Stimulated activated CD8-positive, alpha-beta memory T cell treated with anti-CD3 and anti-CD28 coated beads, Interleukin-4, amount 100 ng/mL, for 4 hours (primary cell): ENCODE measurements at regions not wholly inside any gene's neighbourhood (a gene's known extent, or its start where the extent isn't known, plus 50 kb on each side); places are given as distances from the start of the nearest gene placed in this dataset.

ENCODE experiments used
- DNase-seq, 2 donors: peaks; one replicate each; pipeline ENCODE4 v3.0.0-alpha.2; 2020; ENCODE audit warnings: low read depth in 2 of 2, low spot score in 1 of 2

GRCh38 chr5:174282391-174282790 lies 236.9 kb downstream of the NSG2 start:
- no peak for DNase-seq

DNA sequence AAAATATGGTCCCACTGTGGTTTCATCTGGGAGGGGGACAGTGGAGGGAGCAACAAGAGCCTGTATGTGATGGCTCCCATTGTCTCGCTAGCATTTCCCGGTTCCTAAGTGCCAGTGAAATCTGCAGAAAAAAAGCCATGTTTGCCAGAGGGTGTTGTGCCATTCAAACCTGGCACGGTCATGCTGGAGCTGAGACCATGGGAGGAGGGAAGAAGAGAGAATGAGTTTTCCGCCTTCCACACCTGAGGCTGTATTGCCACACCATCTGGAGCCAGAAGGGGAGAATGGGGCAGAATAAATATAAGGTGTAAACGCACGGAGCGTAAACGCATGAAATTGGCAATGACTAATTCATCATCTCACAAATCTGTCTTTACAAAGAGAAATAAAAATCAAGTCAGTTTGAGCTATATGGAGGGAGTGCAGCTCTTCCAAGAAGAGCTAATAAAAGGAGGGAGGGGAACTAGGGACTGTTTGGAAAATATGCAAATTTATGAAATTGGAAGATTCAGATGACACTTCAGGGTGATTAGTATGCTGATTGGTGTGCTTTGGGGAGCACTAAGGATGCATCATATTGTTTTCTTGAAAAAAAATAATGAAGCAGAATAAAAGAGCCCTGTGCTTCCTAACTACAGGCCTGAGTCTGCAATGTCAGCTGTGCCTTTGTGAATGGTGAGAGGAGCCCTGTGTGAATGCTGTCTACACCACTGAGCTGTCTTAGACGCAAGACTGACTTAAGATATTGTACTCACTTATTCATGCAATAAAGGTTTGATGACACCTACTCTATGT lies 237.9 kb downstream of the NSG2 start:
- no peak for DNase-seq

DNA sequence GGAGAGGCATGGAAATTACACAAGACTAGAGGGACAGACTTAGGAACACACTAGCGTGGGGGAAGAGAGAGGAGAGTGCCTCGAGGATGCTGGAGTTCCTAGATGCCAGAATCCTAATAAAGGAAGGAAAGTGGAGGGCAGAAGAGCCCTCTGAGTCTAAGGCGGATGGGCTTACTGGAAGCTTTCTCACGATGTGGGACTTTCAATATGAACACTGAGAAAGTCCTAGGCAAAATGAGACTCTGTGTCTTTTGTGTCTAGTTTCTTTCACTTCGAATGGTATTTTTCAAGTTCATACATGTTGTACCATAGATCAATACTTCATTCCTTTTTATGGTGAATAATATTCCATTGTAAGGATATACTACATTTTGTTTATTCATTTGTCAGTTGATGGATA lies 239.4 kb downstream of the NSG2 start:
- DNase-seq = no peak

DNA sequence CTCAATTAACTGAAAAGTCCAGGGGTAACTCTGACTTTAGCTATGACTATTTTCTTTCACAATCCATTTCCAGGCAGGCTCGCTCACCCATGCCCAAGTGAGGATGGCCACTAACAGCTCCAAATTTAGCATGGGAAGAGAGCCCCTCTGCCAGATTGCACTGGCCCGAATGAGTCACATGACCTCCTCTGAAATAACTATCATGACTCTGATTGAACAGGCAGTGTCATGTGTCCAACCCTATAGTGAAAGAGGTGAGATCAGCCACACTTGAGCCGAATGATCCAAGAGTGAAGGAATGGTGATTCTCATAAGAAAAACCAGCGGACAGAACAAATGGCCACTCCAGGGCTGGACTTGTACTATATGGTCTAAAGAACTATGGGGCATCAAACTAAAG lies 242.3 kb downstream of the NSG2 start:
- DNase-seq = no peak

- DNase-seq = no peak
Observed at GRCh38 chr5:174288439-174288838, 242.9 kb downstream of the NSG2 start.

- DNase-seq = no peak
Observed at GRCh38 chr5:174291162-174291561, 245.7 kb downstream of the NSG2 start.

GRCh38 chr5:174292348-174292747 lies 246.8 kb downstream of the NSG2 start:
- DNase-seq = no peak

- DNase-seq = no peak
Observed at GRCh38 chr5:174293006-174293405, 247.5 kb downstream of the NSG2 start.

DNA sequence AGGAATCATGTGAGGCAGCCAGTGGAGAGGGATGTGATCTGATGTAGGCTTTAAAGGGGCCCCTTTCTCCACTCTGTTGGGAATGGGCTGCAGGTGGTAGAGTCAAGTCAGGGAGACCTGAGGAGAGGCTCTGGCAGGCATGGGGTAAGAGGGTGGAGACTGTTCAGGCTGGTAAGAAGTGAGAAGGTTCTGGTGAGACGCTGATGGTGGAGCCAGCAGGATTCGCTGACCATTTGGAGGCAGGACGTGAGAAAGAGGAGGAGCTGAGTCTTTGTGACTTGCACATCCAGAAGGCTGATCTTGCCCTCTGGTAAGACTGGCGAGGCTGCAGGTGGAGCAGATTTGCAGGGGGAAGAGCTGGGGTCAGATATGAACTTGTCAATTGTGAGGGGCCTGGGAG lies 248.0 kb downstream of the NSG2 start:
- DNase-seq = no peak

- DNase-seq = no peak
Observed at GRCh38 chr5:174294891-174295620, 249.6 kb downstream of the NSG2 start.

GRCh38 chr5:174295702-174296436 lies 250.4 kb downstream of the NSG2 start:
- DNase-seq = no peak

DNA sequence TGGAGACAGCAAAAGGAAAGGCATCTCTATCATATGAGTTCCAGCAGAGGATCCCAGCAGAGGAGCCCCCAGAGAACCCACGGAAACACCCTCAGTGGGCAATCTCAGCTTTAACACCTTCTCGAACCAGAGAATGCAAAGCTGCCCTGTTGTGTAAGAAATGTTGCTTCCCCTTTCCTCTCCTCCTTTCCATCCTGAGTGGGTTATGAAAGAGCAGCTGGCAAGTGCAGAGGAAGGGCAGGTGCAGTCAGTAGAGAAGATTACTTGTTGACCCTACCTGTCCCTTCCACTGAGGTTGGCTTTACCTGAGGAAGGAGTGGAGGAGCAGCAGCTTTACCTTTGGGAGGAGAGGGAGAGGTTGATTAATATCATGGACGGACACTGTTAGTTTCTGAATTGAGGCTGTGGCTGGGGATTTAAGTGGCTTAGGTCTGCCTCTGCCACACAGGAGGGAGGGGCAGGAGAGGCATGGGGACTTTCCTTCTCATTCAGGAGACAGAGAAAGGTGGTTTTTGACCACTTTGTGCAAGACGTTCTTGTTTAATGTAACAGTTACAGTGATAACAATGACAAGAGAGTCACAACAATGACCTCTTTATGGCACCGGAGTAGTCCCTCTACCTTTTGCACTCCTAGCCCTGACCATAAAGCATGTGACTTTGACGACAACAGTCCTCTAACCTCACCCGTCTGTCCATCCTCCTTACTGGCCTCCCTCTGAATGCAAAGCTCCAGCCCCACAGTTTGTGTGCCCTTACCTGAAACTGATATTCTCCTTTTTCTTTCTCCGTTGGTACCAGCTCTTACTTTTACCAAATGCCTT lies 254.8 kb downstream of the NSG2 start:
- no peak for DNase-seq

DNA sequence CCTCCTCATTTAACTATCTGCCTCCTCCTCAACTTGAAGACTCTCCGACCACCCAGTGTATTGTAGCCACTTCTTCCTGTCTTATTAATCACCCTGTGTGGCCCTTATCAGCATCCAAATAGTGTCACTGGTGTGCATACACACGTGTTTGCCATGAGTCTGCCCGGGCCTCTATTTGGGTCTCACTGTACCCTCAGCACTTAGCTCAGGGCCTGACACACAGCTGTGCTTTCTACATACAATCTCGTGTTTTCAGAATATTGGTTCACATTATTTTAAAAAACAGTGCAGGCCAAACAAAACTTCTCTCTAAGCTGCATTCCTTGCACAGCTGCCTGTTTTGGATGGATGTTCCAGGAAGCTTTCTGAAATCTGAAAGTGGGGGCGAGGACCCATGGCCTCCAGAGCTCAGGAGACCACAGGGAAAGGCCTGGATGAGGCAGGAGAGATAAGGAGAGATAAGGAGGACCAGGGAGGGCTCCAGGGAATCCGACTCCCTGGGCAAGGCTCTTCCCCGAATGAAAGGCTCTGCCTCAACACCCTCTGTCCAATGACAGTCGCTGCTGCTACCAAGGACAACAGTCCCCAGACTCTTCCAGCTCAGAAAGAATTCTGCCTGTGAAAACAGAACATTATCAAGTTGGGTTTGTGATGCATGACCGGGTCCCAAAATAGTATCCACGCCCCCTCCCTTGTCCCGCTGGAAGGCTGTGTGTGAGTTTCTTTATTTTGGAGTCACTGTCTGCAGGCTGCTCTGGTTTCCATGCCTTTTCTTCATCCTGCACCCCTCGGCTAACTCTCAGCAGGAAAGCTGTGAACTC lies 255.6 kb downstream of the NSG2 start:
- no peak for DNase-seq

- no peak for DNase-seq
Observed at GRCh38 chr5:174301848-174302625, 256.5 kb downstream of the NSG2 start.

DNA sequence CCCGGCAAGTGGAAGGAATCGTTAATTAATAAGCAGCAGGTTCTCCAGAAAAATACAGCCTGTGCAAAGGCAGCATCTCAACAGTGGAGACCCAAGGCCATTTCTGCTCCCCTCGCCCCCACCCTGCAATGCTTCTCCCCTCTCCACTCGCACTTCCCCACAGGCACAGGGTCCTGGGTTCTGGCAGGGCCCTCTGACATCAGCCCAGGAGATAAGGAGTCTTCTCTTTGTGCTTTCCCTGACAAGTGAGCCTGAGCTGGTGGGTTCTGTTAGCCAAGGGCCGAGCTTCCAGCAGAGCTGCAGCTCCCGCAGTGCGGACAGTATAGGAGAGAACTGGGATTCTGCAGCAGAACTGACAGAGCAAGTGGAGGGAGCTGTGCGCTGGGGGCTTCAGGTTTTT lies 257.5 kb downstream of the NSG2 start:
- DNase-seq = no peak

GRCh38 chr5:174303437-174304045 lies 258.0 kb downstream of the NSG2 start:
- no peak for DNase-seq

DNA sequence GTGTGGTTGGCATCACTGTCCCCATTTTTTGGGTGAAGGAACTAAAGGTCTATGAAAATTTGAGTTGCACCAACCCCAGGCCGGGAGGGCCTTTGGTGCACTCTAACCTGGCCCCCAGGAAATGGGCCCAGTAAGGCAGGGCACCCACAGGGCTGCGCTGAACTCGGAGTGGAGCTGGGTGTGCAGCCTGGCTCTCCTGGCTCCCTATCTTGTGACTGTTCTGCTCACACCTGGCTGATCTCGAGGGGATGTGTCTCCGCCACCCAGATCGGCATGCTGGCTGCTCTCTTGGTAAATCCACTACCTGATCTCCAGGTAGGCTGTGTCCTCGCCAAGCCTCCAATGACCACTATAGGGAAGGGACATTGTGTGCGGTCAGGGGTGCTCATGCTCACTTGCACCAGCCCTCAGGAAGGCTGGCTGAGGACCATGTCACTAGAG lies 259.8 kb downstream of the NSG2 start:
- no peak for DNase-seq

GRCh38 chr5:174306345-174307030 lies 261.0 kb downstream of the NSG2 start:
- DNase-seq = no peak
